IPS-18a (cell line): ENCODE measurements at regions not wholly inside any gene's neighbourhood (a gene's known extent, or its start where the extent isn't known, plus 50 kb on each side); places are given as distances from the start of the nearest gene placed in this dataset.

Experiments
- H3K27ac ChIP-seq: one replicate; pipeline ENCODE4 v1.5.1; 2013; ENCODE audit warnings: low read length
- H3K27me3 ChIP-seq: one replicate; pipeline ENCODE4 v1.6.1; 2013; ENCODE audit warnings: mild to moderate bottlenecking, low read length; ENCODE audit not compliant: control insufficient read depth, insufficient read depth
- H3K36me3 ChIP-seq: one replicate; pipeline ENCODE4 v1.6.1; 2013; ENCODE audit warnings: low read depth, low read length; ENCODE audit not compliant: control insufficient read depth
- H3K4me1 ChIP-seq: one replicate; pipeline ENCODE4 v1.6.1; 2013; ENCODE audit warnings: low read depth, low read length; ENCODE audit not compliant: control insufficient read depth
- H3K4me3 ChIP-seq: one replicate; pipeline ENCODE4 v1.5.1; 2013; ENCODE audit warnings: low read length
- H3K9ac ChIP-seq: one replicate; pipeline ENCODE4 v1.6.1; 2013; ENCODE audit warnings: mild to moderate bottlenecking, low read length, moderate library complexity
- H3K9me3 ChIP-seq: one replicate; pipeline ENCODE4 v1.6.1; 2013; ENCODE audit warnings: low read depth, low read length; ENCODE audit not compliant: control insufficient read depth

- H3K36me3 ChIP-seq = no peaks in the 10 kb centered on the region
- H3K27ac ChIP-seq = no peak overlapping the region
- no peak overlapping the region for H3K4me3 ChIP-seq
- H3K9ac ChIP-seq = no peak overlapping the region
- no peaks in the 10 kb centered on the region for H3K4me1 ChIP-seq
- no peaks in the 10 kb centered on the region for H3K9me3 ChIP-seq
- no peaks in the 10 kb centered on the region for H3K27me3 ChIP-seq
These were observed 339.0 kb downstream of the METTL15 start for GRCh38 chr11:28447226-28447625.

- Histone ChIP-seq H3K9me3 (no peaks in the 10 kb centered on the region), H3K9ac (no peak overlapping the region), H3K4me3 (no peak overlapping the region), H3K27ac (no peak overlapping the region), H3K36me3 (no peaks in the 10 kb centered on the region), H3K4me1 (no peaks in the 10 kb centered on the region), H3K27me3 (no peaks in the 10 kb centered on the region)
These were observed 333.9 kb downstream of the METTL15 start for GRCh38 chr11:28442131-28442530.

GRCh38 chr11:28439403-28439802 lies 331.2 kb downstream of the METTL15 start:
- H3K9ac ChIP-seq = no peak overlapping the region
- no peak overlapping the region for H3K27ac ChIP-seq
- H3K36me3 ChIP-seq = no peaks in the 10 kb centered on the region
- H3K9me3 ChIP-seq = no peaks in the 10 kb centered on the region
- no peaks in the 10 kb centered on the region for H3K4me1 ChIP-seq
- no peaks in the 10 kb centered on the region for H3K27me3 ChIP-seq
- H3K4me3 ChIP-seq = no peak overlapping the region

GRCh38 chr11:28420099-28420498 lies 311.9 kb downstream of the METTL15 start:
- H3K4me3 ChIP-seq = no peak overlapping the region
- no peaks in the 10 kb centered on the region for H3K36me3 ChIP-seq
- H3K4me1 ChIP-seq = no peaks in the 10 kb centered on the region
- H3K9me3 ChIP-seq = no peaks in the 10 kb centered on the region
- H3K27me3 ChIP-seq = no peaks in the 10 kb centered on the region
- no peak overlapping the region for H3K27ac ChIP-seq
- no peak overlapping the region for H3K9ac ChIP-seq

- Histone ChIP-seq H3K9me3 (no peaks in the 10 kb centered on the region), H3K36me3 (no peaks in the 10 kb centered on the region), H3K4me1 (no peaks in the 10 kb centered on the region), H3K27ac (no peak overlapping the region), H3K9ac (no peak overlapping the region), H3K27me3 (no peaks in the 10 kb centered on the region), H3K4me3 (no peak overlapping the region)
These were observed 309.6 kb downstream of the METTL15 start for GRCh38 chr11:28417601-28418323.

- H3K27me3 ChIP-seq = no peaks in the 10 kb centered on the region
- H3K9ac ChIP-seq = no peak overlapping the region
- H3K27ac ChIP-seq = no peak overlapping the region
- H3K4me3 ChIP-seq = no peak overlapping the region
- H3K9me3 ChIP-seq = no peaks in the 10 kb centered on the region
- H3K36me3 ChIP-seq = no peaks in the 10 kb centered on the region
- no peaks in the 10 kb centered on the region for H3K4me1 ChIP-seq
These were observed 303.8 kb downstream of the METTL15 start for GRCh38 chr11:28412029-28412428.

- H3K27ac ChIP-seq = no peak overlapping the region
- no peaks in the 10 kb centered on the region for H3K9me3 ChIP-seq
- no peaks in the 10 kb centered on the region for H3K4me1 ChIP-seq
- no peak overlapping the region for H3K9ac ChIP-seq
- H3K27me3 ChIP-seq = no peaks in the 10 kb centered on the region
- H3K36me3 ChIP-seq = no peaks in the 10 kb centered on the region
- no peak overlapping the region for H3K4me3 ChIP-seq
These were observed 293.3 kb downstream of the METTL15 start for GRCh38 chr11:28401446-28401845.

- Histone ChIP-seq H3K27me3 (no peaks in the 10 kb centered on the region), H3K4me3 (no peak overlapping the region), H3K4me1 (no peaks in the 10 kb centered on the region), H3K9ac (no peak overlapping the region), H3K9me3 (no peaks in the 10 kb centered on the region), H3K36me3 (no peaks in the 10 kb centered on the region), H3K27ac (no peak overlapping the region)
These were observed 292.3 kb downstream of the METTL15 start for GRCh38 chr11:28400331-28401100.

GRCh38 chr11:28393348-28393747 lies 285.2 kb downstream of the METTL15 start:
- Histone ChIP-seq H3K27me3 (no peaks in the 10 kb centered on the region), H3K4me1 (no peaks in the 10 kb centered on the region), H3K36me3 (no peaks in the 10 kb centered on the region), H3K4me3 (no peak overlapping the region), H3K9ac (no peak overlapping the region), H3K9me3 (no peaks in the 10 kb centered on the region), H3K27ac (no peak overlapping the region)

GRCh38 chr11:28384418-28384817 lies 276.2 kb downstream of the METTL15 start:
- no peak overlapping the region for H3K27ac ChIP-seq
- no peaks in the 10 kb centered on the region for H3K4me1 ChIP-seq
- no peaks in the 10 kb centered on the region for H3K27me3 ChIP-seq
- H3K36me3 ChIP-seq = no peaks in the 10 kb centered on the region
- H3K9me3 ChIP-seq = no peaks in the 10 kb centered on the region
- no peak overlapping the region for H3K4me3 ChIP-seq
- no peak overlapping the region for H3K9ac ChIP-seq

- Histone ChIP-seq H3K4me1 (no peaks in the 10 kb centered on the region), H3K9me3 (no peaks in the 10 kb centered on the region), H3K27ac (no peak overlapping the region), H3K9ac (no peak overlapping the region), H3K4me3 (no peak overlapping the region), H3K36me3 (no peaks in the 10 kb centered on the region), H3K27me3 (no peaks in the 10 kb centered on the region)
These were observed 275.3 kb downstream of the METTL15 start for GRCh38 chr11:28383456-28383855.
